Gastroesophageal sphincter (tissue), 4 donors: ENCODE measurements at regions not wholly inside any gene's neighbourhood (a gene's known extent, or its start where the extent isn't known, plus 50 kb on each side); places are given as distances from the start of the nearest gene placed in this dataset.

Experiments
- ATAC-seq: fragments of 150-250 bp; one replicate; pipeline ENCODE4 v1.9.1; 2016; ENCODE audit warnings: mild to moderate bottlenecking, moderate library complexity
- H3K27ac ChIP-seq, 4 donors: fragments of 200-600 bp; sonication (generic) in 3 of 4; 1 replicate in 3 of 4; 2 replicates in 1 of 4; pipeline ENCODE4 v1.5.1; 2016 to 2019
- H3K27me3 ChIP-seq: fragments of 200-600 bp; sonication (generic); one replicate; pipeline ENCODE4 v1.5.1; 2019
- H3K36me3 ChIP-seq, 2 donors: fragments of 200-600 bp; sonication (generic); one replicate each; pipeline ENCODE4 v1.5.1; 2019; ENCODE audit warnings: control low read depth in 1 of 2
- H3K4me1 ChIP-seq, 3 donors: fragments of 200-600 bp; sonication (generic); 1 replicate in 2 of 3; 2 replicates in 1 of 3; pipeline ENCODE4 v1.5.1; 2016 to 2019; ENCODE audit warnings: control low read depth in 2 of 3
- H3K4me3 ChIP-seq, 2 donors: fragments of 200-600 bp; sonication (generic); one replicate each; pipeline ENCODE4 v1.5.1; 2019; ENCODE audit warnings: mild to moderate bottlenecking in 1 of 2, moderate library complexity in 1 of 2
- H3K9me3 ChIP-seq, 3 donors: fragments of 200-600 bp; sonication (generic); one replicate each; pipeline ENCODE4 v1.5.1; 2017 to 2019; ENCODE audit warnings: control low read depth in 2 of 3
- CTCF ChIP-seq, 4 experiments: fragments of 200-600 bp in 2 of 4; fragments of 450-650 bp in 2 of 4; sonication (generic) in 1 of 4; IDR thresholded peaks; one replicate each; pipeline ENCODE4 v1.5.1; 2017 to 2019; ENCODE audit warnings: antibody characterized with exemption in 4 of 4, mild to moderate bottlenecking in 2 of 4, moderate library complexity in 2 of 4
- EP300 ChIP-seq: sonication (generic); formaldehyde crosslinking; IDR thresholded peaks from one replicate; pipeline ENCODE4 v1.6.1; 2017; ENCODE audit warnings: antibody characterized with exemption, mild to moderate bottlenecking
- POLR2A ChIP-seq, 2 donors: fragments of 450-650 bp; IDR thresholded peaks; one replicate each; pipeline ENCODE4 v1.6.1; 2017; ENCODE audit warnings: antibody characterized with exemption in 2 of 2, mild to moderate bottlenecking in 2 of 2, moderate library complexity in 1 of 2
- POLR2AphosphoS5 ChIP-seq: sonication (generic); formaldehyde crosslinking; IDR thresholded peaks from one replicate; pipeline ENCODE4 v1.6.1; 2017; ENCODE audit warnings: antibody characterized with exemption
- WGBS, 2 donors: methylation state at CpG; one replicate each; pipeline ENCODE4 v1.1.5; 2018; ENCODE audit warnings: low coverage in 1 of 2; 5-methylcytosine and 5-hydroxymethylcytosine counted together

GRCh38 chr10:117632406-117632805 lies 89.9 kb downstream of the EMX2 start:
- Histone ChIP-seq H3K4me3 (no peak overlapping the region), H3K27ac (no peak overlapping the region), H3K36me3 (no peaks in the 10 kb centered on the region), H3K27me3 (no peaks in the 10 kb centered on the region), H3K9me3 (no peaks in the 10 kb centered on the region), H3K4me1 (no peaks in the 10 kb centered on the region)
- 80 to 89% methylated on average over 1 to 7 of the region's 7 CpGs for WGBS, 2 donors
- no peak for ATAC-seq
- TF ChIP-seq POLR2A (IDR thresholded peaks at IDR 0.05) (no peak), EP300 (no peak), CTCF (IDR thresholded peaks at IDR 0.05) (no peak), POLR2AphosphoS5 (no peak)

GRCh38 chr10:117635826-117636225 lies 93.3 kb downstream of the EMX2 start:
- H3K9me3 ChIP-seq, result no peaks in the 10 kb centered on the region
- TF ChIP-seq POLR2AphosphoS5, result no peak
- H3K4me1 ChIP-seq, result no peaks in the 10 kb centered on the region
- H3K36me3 ChIP-seq, result no peaks in the 10 kb centered on the region
- no peak overlapping the region for H3K27ac ChIP-seq
- no peak overlapping the region for H3K4me3 ChIP-seq
- no peaks in the 10 kb centered on the region for H3K27me3 ChIP-seq
- 44 to 60% methylated on average over 3 to 4 of the region's 4 CpGs for WGBS, 2 donors
- no peak for ATAC-seq

- H3K27ac ChIP-seq, result no peak overlapping the region
- H3K4me3 ChIP-seq, result no peak overlapping the region
- ATAC-seq, result no peak
- no peaks in the 10 kb centered on the region for H3K36me3 ChIP-seq
- TF ChIP-seq CTCF (IDR thresholded peaks at IDR 0.05) (no peak), POLR2AphosphoS5 (no peak), EP300 (no peak), POLR2A (IDR thresholded peaks at IDR 0.05) (no peak)
- H3K4me1 ChIP-seq, result no peaks in the 10 kb centered on the region
- 72 to 88% methylated on average over 2 of the region's 2 CpGs for WGBS, 2 donors
- no peaks in the 10 kb centered on the region for H3K9me3 ChIP-seq
- H3K27me3 ChIP-seq, result no peaks in the 10 kb centered on the region
Observed at GRCh38 chr10:117638200-117638599, 95.7 kb downstream of the EMX2 start.

GRCh38 chr10:117638664-117639200 lies 96.2 kb downstream of the EMX2 start:
- no peak for ATAC-seq
- H3K36me3 ChIP-seq, result no peaks in the 10 kb centered on the region
- H3K27ac ChIP-seq, result no peak overlapping the region
- no peak overlapping the region for H3K4me3 ChIP-seq
- no peaks in the 10 kb centered on the region for H3K27me3 ChIP-seq
- H3K9me3 ChIP-seq, result no peaks in the 10 kb centered on the region
- H3K4me1 ChIP-seq, result no peaks in the 10 kb centered on the region
- WGBS, 2 donors, result 83 to 93% methylated on average over 1 of the region's 1 CpG
- no peak for TF ChIP-seq POLR2A (IDR thresholded peaks at IDR 0.05)
- no peak for TF ChIP-seq POLR2AphosphoS5
- TF ChIP-seq CTCF (IDR thresholded peaks at IDR 0.05), result no peak
- no peak for TF ChIP-seq EP300

GRCh38 chr10:117640406-117640805 lies 97.9 kb downstream of the EMX2 start:
- Histone ChIP-seq H3K4me1 (no peaks in the 10 kb centered on the region), H3K27me3 (peaks cover 1% of the 10 kb centered on the region), H3K36me3 (no peaks in the 10 kb centered on the region), H3K9me3 (no peaks in the 10 kb centered on the region), H3K27ac (no peak overlapping the region), H3K4me3 (no peak overlapping the region)
- ATAC-seq, result no peak
- TF ChIP-seq POLR2AphosphoS5 (no peak), POLR2A (IDR thresholded peaks at IDR 0.05) (no peak), CTCF (IDR thresholded peaks at IDR 0.05) (no peak), EP300 (no peak)
- WGBS, 2 donors, result 10% methylated on average over 1 of the region's 1 CpG; no CpG with 5 or more reads in 1 of the 2 donors
